Aorta (tissue), 5 donors: ENCODE measurements at regions not wholly inside any gene's neighbourhood (a gene's known extent, or its start where the extent isn't known, plus 50 kb on each side); places are given as distances from the start of the nearest gene placed in this dataset.

Source experiments
- ATAC-seq: fragments of 200-7000 bp; cut with Tn5 transposase; one replicate; pipeline ENCODE4 v1.9.1; 2022; ENCODE audit warnings: moderate library complexity; ENCODE audit not compliant: low FRiP score
- DNase-seq, 2 donors: peaks; one replicate each; pipeline ENCODE4 v3.0.0-alpha.2; 2020
- H3K27ac ChIP-seq, 2 donors: one replicate each; pipeline ENCODE4 v1.5.1; 2013; ENCODE audit warnings: low read length in 2 of 2, mild to moderate bottlenecking in 2 of 2, moderate library complexity in 2 of 2, control low read depth in 1 of 2, inconsistent platforms in 1 of 2, low read depth in 1 of 2
- H3K27me3 ChIP-seq, 2 donors: one replicate each; pipeline ENCODE4 v1.6.1; 2013; ENCODE audit warnings: control low read depth in 1 of 2, low read length in 1 of 2, mild to moderate bottlenecking in 1 of 2, moderate library complexity in 1 of 2; ENCODE audit not compliant: insufficient read depth in 2 of 2, control insufficient read depth in 1 of 2
- H3K36me3 ChIP-seq, 2 donors: one replicate each; pipeline ENCODE4 v1.6.1; 2013; ENCODE audit warnings: control low read depth in 1 of 2, low read length in 1 of 2, mild to moderate bottlenecking in 1 of 2; ENCODE audit not compliant: insufficient read depth in 2 of 2, control insufficient read depth in 1 of 2
- H3K4me1 ChIP-seq, 2 donors: one replicate each; pipeline ENCODE4 v1.6.1; 2013; ENCODE audit warnings: low read length in 2 of 2, control low read depth in 1 of 2, mild to moderate bottlenecking in 1 of 2, moderate library complexity in 1 of 2; ENCODE audit not compliant: insufficient read depth in 2 of 2, control insufficient read depth in 1 of 2
- H3K4me3 ChIP-seq, 2 donors: one replicate each; pipeline ENCODE4 v1.5.1; 2013; ENCODE audit warnings: low read length in 2 of 2, control low read depth in 1 of 2, mild to moderate bottlenecking in 1 of 2
- H3K9me3 ChIP-seq: one replicate; pipeline ENCODE4 v1.6.1; 2013; ENCODE audit warnings: mild to moderate bottlenecking, low read length; ENCODE audit not compliant: control insufficient read depth
- WGBS, 2 donors: extraction: QIAGEN DNeasy Blood & Tissue Kit; methylation state at CpG; one replicate each; pipeline ENCODE4 v1.1.7; 2013; 5-methylcytosine and 5-hydroxymethylcytosine counted together
- intact Hi-C, 2 donors: fragments of 100-400 bp; cut with DNase I; formaldehyde crosslinking; loops; one replicate each; pipeline versions ENCODE4 v1.14.2 to v1.15.0; 2022
- donor health status: healthy with polysubstance abuse.
- donor health status: Bipolar disorder and iron deficiency.
- donor health status: DM: no; HTN: no; CAD: no.
- donor health status: DM: no; HTN: no; CAD: no.
- donor health status: DM: yes; HTN: yes; CAD: no.

GRCh38 chr15:31557899-31558298 lies 231.3 kb downstream of the KLF13 start:
- DNase-seq, result no peak
- Histone ChIP-seq H3K4me3 (no peak overlapping the region), H3K4me1 (no peaks in the 10 kb centered on the region), H3K36me3 (no peaks in the 10 kb centered on the region), H3K27ac (no peak overlapping the region), H3K9me3 (no peaks in the 10 kb centered on the region), H3K27me3 (no peaks in the 10 kb centered on the region)
- intact Hi-C loops, result no loop called here
- ATAC-seq, result no peak
- 85 to 89% methylated on average over 7 of the region's 7 CpGs for WGBS, 2 donors

- H3K4me1 ChIP-seq, result no peaks in the 10 kb centered on the region
- WGBS, 2 donors, result 40 to 44% methylated on average over 12 of the region's 12 CpGs
- no peak overlapping the region for H3K4me3 ChIP-seq
- no peaks in the 10 kb centered on the region for H3K36me3 ChIP-seq
- no peak overlapping the region for H3K27ac ChIP-seq
- H3K27me3 ChIP-seq, result no peaks in the 10 kb centered on the region
- no peaks in the 10 kb centered on the region for H3K9me3 ChIP-seq
- ATAC-seq (no peak), DNase-seq (no peak)
- intact Hi-C loops, result no loop called here
Observed at GRCh38 chr15:31558840-31559239, 232.2 kb downstream of the KLF13 start.

GRCh38 chr15:31559786-31560185 lies 233.2 kb downstream of the KLF13 start:
- ATAC-seq, result no peak
- H3K27ac ChIP-seq, result no peak overlapping the region
- no peak for DNase-seq
- H3K27me3 ChIP-seq, result no peaks in the 10 kb centered on the region
- H3K4me3 ChIP-seq, result no peak overlapping the region
- no peaks in the 10 kb centered on the region for H3K9me3 ChIP-seq
- H3K36me3 ChIP-seq, result no peaks in the 10 kb centered on the region
- no peaks in the 10 kb centered on the region for H3K4me1 ChIP-seq
- intact Hi-C loops, result no loop called here
- WGBS, 2 donors, result 91 to 94% methylated on average over 3 of the region's 3 CpGs

- no peaks in the 10 kb centered on the region for H3K27me3 ChIP-seq
- no peaks in the 10 kb centered on the region for H3K9me3 ChIP-seq
- intact Hi-C loops, result no loop called here
- no peak overlapping the region for H3K4me3 ChIP-seq
- WGBS, 2 donors, result 59 to 66% methylated on average over 4 of the region's 4 CpGs
- DNase-seq (no peak), ATAC-seq (no peak)
- no peaks in the 10 kb centered on the region for H3K4me1 ChIP-seq
- no peaks in the 10 kb centered on the region for H3K36me3 ChIP-seq
- no peak overlapping the region for H3K27ac ChIP-seq
Observed at GRCh38 chr15:31560643-31561042, 234.0 kb downstream of the KLF13 start.

GRCh38 chr15:31561156-31561555 lies 234.5 kb downstream of the KLF13 start:
- ATAC-seq (no peak), DNase-seq (no peak)
- H3K36me3 ChIP-seq, result no peaks in the 10 kb centered on the region
- intact Hi-C loops, result no loop called here
- 90 to 91% methylated on average over 7 of the region's 7 CpGs for WGBS, 2 donors
- H3K9me3 ChIP-seq, result no peaks in the 10 kb centered on the region
- H3K27ac ChIP-seq, result no peak overlapping the region
- H3K4me1 ChIP-seq, result no peaks in the 10 kb centered on the region
- no peaks in the 10 kb centered on the region for H3K27me3 ChIP-seq
- no peak overlapping the region for H3K4me3 ChIP-seq

- no peak for DNase-seq
- H3K27ac ChIP-seq, result no peak overlapping the region
- H3K9me3 ChIP-seq, result no peaks in the 10 kb centered on the region
- no peak for ATAC-seq
- H3K4me3 ChIP-seq, result no peak overlapping the region
- intact Hi-C loops, result no loop called here
- peaks cover 0 to 7% of the 10 kb centered on the region in 2 donors for H3K36me3 ChIP-seq
- no peaks in the 10 kb centered on the region for H3K27me3 ChIP-seq
- 90 to 92% methylated on average over 5 of the region's 5 CpGs for WGBS, 2 donors
- no peaks in the 10 kb centered on the region for H3K4me1 ChIP-seq
Observed at GRCh38 chr15:31563001-31563400, 236.4 kb downstream of the KLF13 start.

- Histone ChIP-seq H3K4me3 (no peak overlapping the region), H3K36me3 (peaks cover 0 to 7% of the 10 kb centered on the region in 2 donors), H3K27me3 (no peaks in the 10 kb centered on the region), H3K4me1 (no peaks in the 10 kb centered on the region), H3K27ac (no peak overlapping the region), H3K9me3 (no peaks in the 10 kb centered on the region)
- ATAC-seq (no peak), DNase-seq (no peak)
- intact Hi-C loops, result no loop called here
- 96 to 99% methylated on average over 3 of the region's 3 CpGs for WGBS, 2 donors
Observed at GRCh38 chr15:31563421-31563820, 236.8 kb downstream of the KLF13 start.

- H3K27ac ChIP-seq, result no peak overlapping the region
- peaks cover 0 to 7% of the 10 kb centered on the region in 2 donors for H3K36me3 ChIP-seq
- no peaks in the 10 kb centered on the region for H3K27me3 ChIP-seq
- DNase-seq, result no peak
- no peak for ATAC-seq
- H3K4me1 ChIP-seq, result no peaks in the 10 kb centered on the region
- intact Hi-C loops, result no loop called here
- H3K4me3 ChIP-seq, result no peak overlapping the region
- no peaks in the 10 kb centered on the region for H3K9me3 ChIP-seq
- 78 to 82% methylated on average over 2 of the region's 2 CpGs for WGBS, 2 donors
Observed at GRCh38 chr15:31567861-31568260, 241.2 kb downstream of the KLF13 start.

- Histone ChIP-seq H3K27me3 (no peaks in the 10 kb centered on the region), H3K4me1 (no peaks in the 10 kb centered on the region), H3K27ac (no peak overlapping the region), H3K9me3 (no peaks in the 10 kb centered on the region), H3K4me3 (no peak overlapping the region), H3K36me3 (peaks cover 0 to 7% of the 10 kb centered on the region in 2 donors)
- 90 to 93% methylated on average over 17 of the region's 17 CpGs for WGBS, 2 donors
- DNase-seq (no peak), ATAC-seq (no peak)
- intact Hi-C loops, result no loop called here
Observed at GRCh38 chr15:31569836-31570235, 243.2 kb downstream of the KLF13 start.
